ENCODE measurements at regions not wholly inside any gene's neighbourhood (a gene's known extent, or its start where the extent isn't known, plus 50 kb on each side); places are given as distances from the start of the nearest gene placed in this dataset.

DNA sequence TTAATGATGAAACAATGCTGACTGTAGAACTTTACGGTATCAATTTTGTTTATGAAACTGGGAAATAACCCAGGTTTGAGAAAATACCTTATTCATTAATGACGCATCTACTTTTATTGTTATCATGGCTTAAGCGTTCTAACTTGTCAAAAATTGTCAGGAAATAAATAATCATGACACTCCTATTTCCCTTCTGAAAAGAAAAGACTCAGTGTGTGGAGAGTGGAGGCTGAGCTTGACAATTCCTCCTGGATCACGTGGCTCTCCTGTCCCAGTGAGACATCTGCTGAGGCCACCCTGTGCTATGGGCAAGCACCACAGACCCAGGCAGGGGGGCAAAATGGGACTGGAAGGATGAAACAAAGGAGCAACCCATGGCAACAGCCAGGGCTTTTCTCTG lies 466.4 kb downstream of the ZNF608 start:
- H3K36me3 ChIP-seq (ENCODE audit: low read depth, missing control alignments), result no peaks in the 10 kb centered on the region
- DNase-seq, result no peak
- TF ChIP-seq CTCF (IDR thresholded peaks at IDR 0.05) (no peak), POLR2A (IDR thresholded peaks at IDR 0.05) (no peak)
- intact Hi-C loops (cut with DNase I; ENCODE audit: low total_unique reads), result no loop called here
- no peaks in the 10 kb centered on the region for H3K9me3 ChIP-seq
- no peak overlapping the region for H3K27ac ChIP-seq
- no peak overlapping the region for H3K4me3 ChIP-seq
- no peaks in the 10 kb centered on the region for H3K4me1 ChIP-seq
- H3K27me3 ChIP-seq, result no peaks in the 10 kb centered on the region
- 85 to 87% methylated on average over 4 of the region's 4 CpGs for WGBS, 2 donors

DNA sequence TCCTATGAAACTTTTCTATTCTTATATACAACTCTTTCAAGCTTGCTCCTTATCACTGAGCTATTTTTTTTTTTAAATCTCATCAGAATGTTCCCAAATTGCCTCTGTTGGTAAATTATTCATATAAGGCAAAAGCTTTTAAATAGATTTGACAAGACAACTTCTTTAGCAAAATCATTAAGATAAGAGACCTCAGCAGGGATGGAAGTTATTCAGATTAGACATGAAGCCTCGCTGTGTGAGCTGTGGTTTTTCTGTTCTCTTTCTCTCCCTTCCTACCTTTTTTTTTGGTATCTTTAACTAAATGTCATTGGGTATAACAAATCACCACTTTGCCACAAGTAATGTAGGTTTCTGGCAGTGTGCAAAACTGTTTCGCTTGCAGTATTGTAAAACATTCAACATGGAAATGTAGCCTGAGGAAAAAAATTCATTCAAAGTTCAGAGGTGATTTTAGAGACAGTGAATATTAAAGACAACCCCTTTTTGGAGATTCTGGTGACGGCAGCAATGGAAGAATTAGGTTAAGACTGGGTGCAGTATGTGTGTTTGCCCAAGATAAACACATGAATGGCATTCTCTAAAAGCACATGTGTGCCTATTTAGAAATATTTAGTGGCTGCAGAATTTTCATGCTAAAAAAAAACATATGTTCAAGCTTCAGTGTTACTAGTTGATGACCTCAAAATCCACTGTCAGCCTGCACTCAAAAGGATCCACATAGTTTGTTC lies 467.1 kb downstream of the ZNF608 start:
- Histone ChIP-seq H3K4me3 (no peak overlapping the region), H3K27ac (no peak overlapping the region), H3K36me3 (ENCODE audit: low read depth, missing control alignments) (no peaks in the 10 kb centered on the region), H3K27me3 (no peaks in the 10 kb centered on the region), H3K4me1 (no peaks in the 10 kb centered on the region), H3K9me3 (no peaks in the 10 kb centered on the region)
- WGBS, 2 donors, result 86 to 91% methylated on average over 3 of the region's 3 CpGs
- DNase-seq, result no peak
- TF ChIP-seq CTCF (IDR thresholded peaks at IDR 0.05), result no peak
- no peak for TF ChIP-seq POLR2A (IDR thresholded peaks at IDR 0.05)
- intact Hi-C loops (cut with DNase I; ENCODE audit: low total_unique reads), result no loop called here

- Histone ChIP-seq H3K27ac (no peak overlapping the region), H3K4me3 (no peak overlapping the region), H3K27me3 (no peaks in the 10 kb centered on the region), H3K9me3 (no peaks in the 10 kb centered on the region), H3K4me1 (no peaks in the 10 kb centered on the region), H3K36me3 (ENCODE audit: low read depth, missing control alignments) (no peaks in the 10 kb centered on the region)
- intact Hi-C loops (cut with DNase I; ENCODE audit: low total_unique reads), result no loop called here
- no peak for DNase-seq
- TF ChIP-seq POLR2A (IDR thresholded peaks at IDR 0.05) (no peak), CTCF (IDR thresholded peaks at IDR 0.05) (no peak)
- 87 to 90% methylated on average over 3 of the region's 3 CpGs for WGBS, 2 donors
Observed at GRCh38 chr5:124278636-124279035, 467.8 kb downstream of the ZNF608 start.

- H3K27ac ChIP-seq, result no peak overlapping the region
- intact Hi-C loops (cut with DNase I; ENCODE audit: low total_unique reads), result no loop called here
- no peaks in the 10 kb centered on the region for H3K27me3 ChIP-seq
- no peak for DNase-seq
- H3K4me1 ChIP-seq, result no peaks in the 10 kb centered on the region
- H3K36me3 ChIP-seq (ENCODE audit: low read depth, missing control alignments), result no peaks in the 10 kb centered on the region
- 69 to 74% methylated on average over 7 of the region's 7 CpGs for WGBS, 2 donors
- H3K9me3 ChIP-seq, result no peaks in the 10 kb centered on the region
- H3K4me3 ChIP-seq, result no peak overlapping the region
- TF ChIP-seq CTCF (IDR thresholded peaks at IDR 0.05) (no peak), POLR2A (IDR thresholded peaks at IDR 0.05) (no peak)
Observed at GRCh38 chr5:124277767-124278545, 468.5 kb downstream of the ZNF608 start.
